ENCODE measurements at regions not wholly inside any gene's neighbourhood (a gene's known extent, or its start where the extent isn't known, plus 50 kb on each side); places are given as distances from the start of the nearest gene placed in this dataset.
A peak's percentile ranks its signal among the peaks of the same experiment; 100 is the strongest.

GRCh38 chr11:86193297-86194095 lies 51.1 kb upstream of the EED start:
- H3K27ac Mint-ChIP-seq = peak overlapping the region; percentile 40
- POLR2A ChIA-PET = interaction anchor here (0.6 to 2.0 kb wide), 4 partner anchors 9 to 152 kb away, joined by 3 to 9 read pairs (median 4); partner anchors contain the start of gene PICALM

GRCh38 chr11:86192519-86193257 lies 51.9 kb upstream of the EED start:
- ChIA-PET POLR2A (interaction anchor here (1.3 to 2.0 kb wide), 2 partner anchors 124 to 151 kb away, joined by 4 to 9 read pairs; partner anchors contain the start of gene PICALM), CTCF (interaction anchor here (0.6 to 11.0 kb wide), 45 partner anchors 9 to 534 kb away, joined by 3 to 137 read pairs (median 6); partner anchors contain the start of genes CCDC83 and PICALM)
- Mint-ChIP-seq H3K27ac (peak overlapping the region; percentile 36), H3K4me1 (ENCODE audit: low read depth) (peaks cover 18% of the 10 kb centered on the region), H3K36me3 (ENCODE audit: low read depth) (peaks cover 6% of the 10 kb centered on the region), H3K27me3 (ENCODE audit: low read depth) (peaks cover 9% of the 10 kb centered on the region), H3K9me3 (ENCODE audit: insufficient read depth) (no peaks in the 10 kb centered on the region), H3K4me3 (peak overlapping the region; percentile 75)
- no peak for DNase-seq
- ATAC-seq = no peak

More at GRCh38 chr11:86193297-86194095, 51.1 kb upstream of the EED start:
- ATAC-seq (peak; percentile 100), DNase-seq (peak; percentile 83)
- H3K27me3 Mint-ChIP-seq (ENCODE audit: low read depth) = peaks cover 9% of the 10 kb centered on the region
- peaks cover 6% of the 10 kb centered on the region for H3K36me3 Mint-ChIP-seq (ENCODE audit: low read depth)
- no peaks in the 10 kb centered on the region for H3K9me3 Mint-ChIP-seq (ENCODE audit: insufficient read depth)
- CTCF ChIA-PET = interaction anchor here (0.6 to 11.0 kb wide), 68 partner anchors 9 to 624 kb away, joined by 3 to 137 read pairs (median 4); partner anchors contain the start of genes CCDC83 and PICALM
- H3K4me3 Mint-ChIP-seq = peak overlapping the region; percentile 75
- H3K4me1 Mint-ChIP-seq (ENCODE audit: low read depth) = peaks cover 18% of the 10 kb centered on the region

- POLR2A ChIA-PET = no interaction called here
- Mint-ChIP-seq H3K27me3 (ENCODE audit: low read depth) (peaks cover 7% of the 10 kb centered on the region), H3K36me3 (ENCODE audit: low read depth) (peaks cover 6% of the 10 kb centered on the region), H3K4me1 (ENCODE audit: low read depth) (peaks cover 18% of the 10 kb centered on the region), H3K9me3 (ENCODE audit: insufficient read depth) (no peaks in the 10 kb centered on the region), H3K4me3 (no peak overlapping the region), H3K27ac (no peak overlapping the region)
- no peak for DNase-seq
- CTCF ChIA-PET = interaction anchor here (0.6 to 1.2 kb wide), 2 partner anchors 105 to 150 kb away, joined by 3 to 4 read pairs; no protein-coding TSS in a partner anchor
- no peak for ATAC-seq
Observed at GRCh38 chr11:86191874-86192273, 52.7 kb upstream of the EED start.

- Mint-ChIP-seq H3K4me1 (ENCODE audit: low read depth) (peaks cover 12% of the 10 kb centered on the region), H3K4me3 (no peak overlapping the region), H3K9me3 (ENCODE audit: insufficient read depth) (no peaks in the 10 kb centered on the region), H3K36me3 (ENCODE audit: low read depth) (no peaks in the 10 kb centered on the region), H3K27me3 (ENCODE audit: low read depth) (no peaks in the 10 kb centered on the region), H3K27ac (no peak overlapping the region)
- DNase-seq (no peak), ATAC-seq (no peak)
- ChIA-PET CTCF (interaction anchor here (1.3 to 1.4 kb wide), 2 partner anchors 14 to 145 kb away, joined by 4 to 5 read pairs; no protein-coding TSS in a partner anchor), POLR2A (interaction anchor here (1.2 kb wide), 1 partner anchor 119 kb away, joined by 4 read pairs; no protein-coding TSS in a partner anchor)
Observed at GRCh38 chr11:86187027-86187426, 57.5 kb upstream of the EED start.

- ChIA-PET CTCF (interaction anchor here (1.3 to 1.4 kb wide), 2 partner anchors 15 to 144 kb away, joined by 4 to 5 read pairs; no protein-coding TSS in a partner anchor), POLR2A (interaction anchor here (1.2 kb wide), 1 partner anchor 119 kb away, joined by 4 read pairs; no protein-coding TSS in a partner anchor)
- Mint-ChIP-seq H3K27me3 (ENCODE audit: low read depth) (no peaks in the 10 kb centered on the region), H3K27ac (no peak overlapping the region), H3K36me3 (ENCODE audit: low read depth) (no peaks in the 10 kb centered on the region), H3K9me3 (ENCODE audit: insufficient read depth) (no peaks in the 10 kb centered on the region), H3K4me3 (no peak overlapping the region), H3K4me1 (ENCODE audit: low read depth) (peaks cover 9% of the 10 kb centered on the region)
- ATAC-seq = no peak
- no peak for DNase-seq
Observed at GRCh38 chr11:86186386-86186785, 58.2 kb upstream of the EED start.

GRCh38 chr11:86185381-86185750 lies 59.2 kb upstream of the EED start:
- Mint-ChIP-seq H3K4me1 (ENCODE audit: low read depth) (peaks cover 9% of the 10 kb centered on the region), H3K27me3 (ENCODE audit: low read depth) (no peaks in the 10 kb centered on the region), H3K9me3 (ENCODE audit: insufficient read depth) (no peaks in the 10 kb centered on the region), H3K36me3 (ENCODE audit: low read depth) (no peaks in the 10 kb centered on the region), H3K27ac (no peak overlapping the region), H3K4me3 (no peak overlapping the region)
- POLR2A ChIA-PET = no interaction called here
- CTCF ChIA-PET = interaction anchor here (4.6 kb wide), 1 partner anchor 8 kb away, joined by 29 read pairs; no protein-coding TSS in a partner anchor
- no peak for DNase-seq
- ATAC-seq = no peak

GRCh38 chr11:86184728-86185380 lies 59.7 kb upstream of the EED start:
- H3K27me3 Mint-ChIP-seq (ENCODE audit: low read depth) = no peaks in the 10 kb centered on the region
- H3K27ac Mint-ChIP-seq = no peak overlapping the region
- H3K36me3 Mint-ChIP-seq (ENCODE audit: low read depth) = no peaks in the 10 kb centered on the region
- CTCF ChIA-PET = interaction anchor here (0.9 to 4.6 kb wide), 3 partner anchors 9 to 143 kb away, joined by 3 to 29 read pairs (median 6); no protein-coding TSS in a partner anchor
- peaks cover 10% of the 10 kb centered on the region for H3K4me1 Mint-ChIP-seq (ENCODE audit: low read depth)
- DNase-seq (no peak), ATAC-seq (no peak)
- H3K4me3 Mint-ChIP-seq = no peak overlapping the region
- POLR2A ChIA-PET = no interaction called here
- no peaks in the 10 kb centered on the region for H3K9me3 Mint-ChIP-seq (ENCODE audit: insufficient read depth)

- ATAC-seq (peak; percentile 54), DNase-seq (no peak)
- H3K9me3 Mint-ChIP-seq (ENCODE audit: insufficient read depth) = peaks cover 5% of the 10 kb centered on the region
- ChIA-PET POLR2A (interaction anchor here (0.6 kb wide), 1 partner anchor 557 kb away, joined by 3 read pairs; the partner anchor contains the start of gene DLG2), CTCF (interaction anchor here (0.7 to 4.6 kb wide), 5 partner anchors 10 to 142 kb away, joined by 3 to 29 read pairs (median 3); no protein-coding TSS in a partner anchor)
- H3K27me3 Mint-ChIP-seq (ENCODE audit: low read depth) = no peaks in the 10 kb centered on the region
- peak overlapping the region; percentile 36 for H3K27ac Mint-ChIP-seq
- no peaks in the 10 kb centered on the region for H3K36me3 Mint-ChIP-seq (ENCODE audit: low read depth)
- H3K4me1 Mint-ChIP-seq (ENCODE audit: low read depth) = peaks cover 11% of the 10 kb centered on the region
- no peak overlapping the region for H3K4me3 Mint-ChIP-seq
Observed at GRCh38 chr11:86183694-86184093, 60.9 kb upstream of the EED start.

GRCh38 chr11:86182976-86183584 lies 61.5 kb upstream of the EED start:
- ATAC-seq (peak; percentile 68), DNase-seq (peak; percentile 60)
- H3K9me3 Mint-ChIP-seq (ENCODE audit: insufficient read depth) = peaks cover 7% of the 10 kb centered on the region
- H3K36me3 Mint-ChIP-seq (ENCODE audit: low read depth) = no peaks in the 10 kb centered on the region
- peaks cover 11% of the 10 kb centered on the region for H3K4me1 Mint-ChIP-seq (ENCODE audit: low read depth)
- CTCF ChIA-PET = interaction anchor here (0.7 to 4.6 kb wide), 4 partner anchors 11 to 141 kb away, joined by 3 to 29 read pairs (median 4); no protein-coding TSS in a partner anchor
- POLR2A ChIA-PET = interaction anchor here (0.6 kb wide), 1 partner anchor 556 kb away, joined by 3 read pairs; the partner anchor contains the start of gene DLG2
- no peaks in the 10 kb centered on the region for H3K27me3 Mint-ChIP-seq (ENCODE audit: low read depth)
- H3K27ac Mint-ChIP-seq = no peak overlapping the region
- no peak overlapping the region for H3K4me3 Mint-ChIP-seq

- DNase-seq (no peak), ATAC-seq (no peak)
- ChIA-PET CTCF (interaction anchor here (4.6 kb wide), 1 partner anchor 12 kb away, joined by 29 read pairs; no protein-coding TSS in a partner anchor), POLR2A (interaction anchor here (0.7 to 1.1 kb wide), 2 partner anchors 112 to 114 kb away, joined by 3 read pairs; partner anchors contain the start of gene PICALM)
- H3K36me3 Mint-ChIP-seq (ENCODE audit: low read depth) = no peaks in the 10 kb centered on the region
- H3K4me1 Mint-ChIP-seq (ENCODE audit: low read depth) = peaks cover 24% of the 10 kb centered on the region
- H3K9me3 Mint-ChIP-seq (ENCODE audit: insufficient read depth) = peaks cover 7% of the 10 kb centered on the region
- H3K27me3 Mint-ChIP-seq (ENCODE audit: low read depth) = no peaks in the 10 kb centered on the region
- no peak overlapping the region for H3K4me3 Mint-ChIP-seq
- H3K27ac Mint-ChIP-seq = no peak overlapping the region
Observed at GRCh38 chr11:86181379-86181778, 63.2 kb upstream of the EED start.
